Choroid plexus epithelial cell (primary cell): ENCODE measurements at regions not wholly inside any gene's neighbourhood (a gene's known extent, or its start where the extent isn't known, plus 50 kb on each side); places are given as distances from the start of the nearest gene placed in this dataset.

Experiments used
- DNase-seq: peaks from one replicate; pipeline ENCODE4 v3.0.0-alpha.2; 2010; ENCODE audit warnings: low read depth
- H3K4me3 ChIP-seq: 2 replicates; pipeline ENCODE4 v1.5.1; 2011; ENCODE audit warnings: low read depth, mild to moderate bottlenecking, control low read depth, low read length, moderate library complexity
- CTCF ChIP-seq: conservative IDR thresholded peaks from 2 replicates; pipeline ENCODE4 v1.5.1; 2011; ENCODE audit warnings: low read depth, mild to moderate bottlenecking, control low read depth, inconsistent platforms, low read length, moderate library complexity

- H3K4me3 ChIP-seq, result no peak overlapping the region
- TF ChIP-seq CTCF, result no peak
- peak; percentile 41 for DNase-seq
Measured at GRCh38 chr2:203596183-203596582, 61.1 kb upstream of the RAPH1 start.

GRCh38 chr2:203599509-203599908, 64.4 kb upstream of the RAPH1 start:
- no peak overlapping the region for H3K4me3 ChIP-seq
- TF ChIP-seq CTCF, result no peak
- DNase-seq, result no peak

GRCh38 chr2:203600286-203600685, 65.2 kb upstream of the RAPH1 start:
- TF ChIP-seq CTCF, result no peak
- no peak for DNase-seq
- H3K4me3 ChIP-seq, result no peak overlapping the region

GRCh38 chr2:203603456-203604389, 68.6 kb upstream of the RAPH1 start:
- H3K4me3 ChIP-seq, result no peak overlapping the region
- DNase-seq, result no peak
- TF ChIP-seq CTCF, result no peak

GRCh38 chr2:203605302-203605701, 70.2 kb upstream of the RAPH1 start:
- TF ChIP-seq CTCF, result no peak
- DNase-seq, result no peak
- H3K4me3 ChIP-seq, result no peak overlapping the region

- DNase-seq, result no peak
- no peak overlapping the region for H3K4me3 ChIP-seq
- no peak for TF ChIP-seq CTCF
Measured at GRCh38 chr2:203606051-203606450, 71.0 kb upstream of the RAPH1 start.

- H3K4me3 ChIP-seq, result no peak overlapping the region
Measured at GRCh38 chr2:203610558-203610957, 75.5 kb upstream of the RAPH1 start.

More at GRCh38 chr2:203610558-203610957, 75.5 kb upstream of the RAPH1 start:
- TF ChIP-seq CTCF, result no peak
- DNase-seq, result no peak
